Hepatocyte (in vitro differentiated cells): ENCODE measurements at regions not wholly inside any gene's neighbourhood (a gene's known extent, or its start where the extent isn't known, plus 50 kb on each side); places are given as distances from the start of the nearest gene placed in this dataset.

Experiments used
- EZH2phosphoT487 ChIP-seq: fragments of 200-600 bp; sonication (generic); IDR thresholded peaks from one replicate; pipeline ENCODE4 v1.6.1; 2018; ENCODE audit warnings: antibody characterized with exemption, mild to moderate bottlenecking, low read depth, moderate library complexity; ENCODE audit not compliant: unreplicated experiment, severe bottlenecking
- TF ChIP-seq, protein P1 (sequence below): fragments of 200-600 bp; sonication (generic); IDR thresholded peaks from 2 replicates; pipeline ENCODE4 v1.5.1; 2016; ENCODE audit warnings: antibody characterized with exemption, mild to moderate bottlenecking; ENCODE audit not compliant: poor library complexity

DNA sequence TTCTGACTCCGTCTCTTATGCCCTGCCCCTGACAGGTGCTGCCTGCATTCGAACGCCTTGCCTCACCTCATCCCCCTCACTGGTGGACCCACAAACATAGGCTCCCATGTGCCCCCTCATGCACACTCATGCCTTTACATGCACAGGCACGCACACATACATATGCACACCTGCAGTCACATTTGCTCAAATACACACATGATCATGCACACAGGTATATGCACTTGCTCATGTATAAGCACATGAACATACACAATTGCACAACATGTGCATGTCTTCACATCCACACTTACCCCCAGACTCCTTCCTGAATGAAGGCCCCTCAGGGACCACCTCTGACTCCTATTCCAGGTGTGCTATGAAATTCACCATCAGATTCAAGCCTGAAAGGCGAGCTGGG lies 506.9 kb downstream of the PTPRU start:
- no peak for TF ChIP-seq EZH2phosphoT487
- TF ChIP-seq, protein P1, sequence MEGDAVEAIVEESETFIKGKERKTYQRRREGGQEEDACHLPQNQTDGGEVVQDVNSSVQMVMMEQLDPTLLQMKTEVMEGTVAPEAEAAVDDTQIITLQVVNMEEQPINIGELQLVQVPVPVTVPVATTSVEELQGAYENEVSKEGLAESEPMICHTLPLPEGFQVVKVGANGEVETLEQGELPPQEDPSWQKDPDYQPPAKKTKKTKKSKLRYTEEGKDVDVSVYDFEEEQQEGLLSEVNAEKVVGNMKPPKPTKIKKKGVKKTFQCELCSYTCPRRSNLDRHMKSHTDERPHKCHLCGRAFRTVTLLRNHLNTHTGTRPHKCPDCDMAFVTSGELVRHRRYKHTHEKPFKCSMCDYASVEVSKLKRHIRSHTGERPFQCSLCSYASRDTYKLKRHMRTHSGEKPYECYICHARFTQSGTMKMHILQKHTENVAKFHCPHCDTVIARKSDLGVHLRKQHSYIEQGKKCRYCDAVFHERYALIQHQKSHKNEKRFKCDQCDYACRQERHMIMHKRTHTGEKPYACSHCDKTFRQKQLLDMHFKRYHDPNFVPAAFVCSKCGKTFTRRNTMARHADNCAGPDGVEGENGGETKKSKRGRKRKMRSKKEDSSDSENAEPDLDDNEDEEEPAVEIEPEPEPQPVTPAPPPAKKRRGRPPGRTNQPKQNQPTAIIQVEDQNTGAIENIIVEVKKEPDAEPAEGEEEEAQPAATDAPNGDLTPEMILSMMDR: no peak
